ENCODE measurements at regions not wholly inside any gene's neighbourhood (a gene's known extent, or its start where the extent isn't known, plus 50 kb on each side); places are given as distances from the start of the nearest gene placed in this dataset.

DNA sequence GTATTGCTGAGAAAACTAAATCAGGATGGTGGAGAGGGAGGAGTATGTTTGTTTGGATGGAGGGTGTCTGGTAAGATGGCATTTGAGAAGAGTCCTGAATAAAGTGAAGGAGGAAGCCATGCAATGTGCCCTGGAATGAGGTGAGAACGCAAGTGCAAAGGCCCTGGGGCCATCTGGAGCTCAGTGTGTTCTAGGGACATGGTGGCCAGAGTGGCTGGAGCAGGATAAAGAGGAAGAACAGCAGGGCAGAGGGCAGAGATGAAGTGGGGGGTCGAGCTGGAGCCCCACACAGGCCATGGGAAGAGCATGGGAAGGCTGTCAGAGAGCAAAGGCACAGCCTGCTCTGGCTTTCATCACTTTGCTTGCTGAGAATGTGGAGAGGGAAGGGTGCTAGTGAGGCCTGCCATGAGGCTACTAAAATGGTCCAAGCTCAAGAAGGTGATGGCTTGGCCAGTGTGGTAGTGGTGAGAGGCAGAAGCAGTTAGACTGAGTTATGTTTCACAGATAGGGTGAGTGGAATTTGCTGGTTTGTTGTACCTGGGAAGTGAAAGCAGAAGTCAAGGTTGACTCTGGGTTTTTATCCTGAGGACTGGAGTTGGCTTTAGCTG, 234.1 kb downstream of the FOXL1 start:
- TF ChIP-seq CTCF (IDR thresholded peaks at IDR 0.05; ENCODE audit: low read length) (no peak), EZH2 (optimal IDR thresholded peaks at IDR 0.05; ENCODE audit: low read depth, low read length) (no peak)
